ENCODE measurements at regions not wholly inside any gene's neighbourhood (a gene's known extent, or its start where the extent isn't known, plus 50 kb on each side); places are given as distances from the start of the nearest gene placed in this dataset.

DNA sequence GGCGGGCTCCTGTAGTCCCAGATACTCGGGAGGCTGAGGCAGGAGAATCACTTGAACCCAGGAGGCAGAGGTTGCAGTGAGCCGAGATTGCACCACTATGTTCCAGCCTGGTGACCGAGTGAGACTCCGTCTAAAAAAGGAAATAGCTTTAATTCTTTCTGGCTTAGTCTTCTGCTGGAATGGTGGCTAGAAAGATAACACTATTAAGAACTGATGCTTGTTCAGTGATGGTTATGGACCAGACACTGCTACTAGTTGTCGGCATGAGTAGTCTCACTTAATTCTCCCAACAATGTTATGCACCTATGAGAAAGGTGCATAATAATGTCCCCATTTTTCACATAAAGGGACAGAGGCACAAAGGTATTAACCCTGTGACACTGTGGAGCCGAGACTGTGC is 188.7 kb downstream of the HS3ST3A1 start:
- CTCF ChIA-PET, result no interaction called here
- H3K4me3 ChIP-seq (ENCODE audit: low read depth, low read length, poor library complexity, severe bottlenecking), result no peak overlapping the region
- BruUV-seq (replicated peaks), result no TSS peak
- H3K27me3 ChIP-seq (replicated peaks; ENCODE audit: insufficient read depth, low read depth, low read length, poor library complexity), result no peaks in the 10 kb centered on the region
- no peak overlapping the region for H3K27ac ChIP-seq (ENCODE audit: low read depth, low read length, poor library complexity, severe bottlenecking)
- intact Hi-C loops (cut with micrococcal nuclease; ENCODE audit: unreplicated experiment), result no loop called here
- H3K4me1 ChIP-seq (ENCODE audit: insufficient read depth, low read length, poor library complexity, severe bottlenecking), result no peaks in the 10 kb centered on the region
- H3K9me3 ChIP-seq (ENCODE audit: low read depth, low read length, poor library complexity, severe bottlenecking), result peaks cover 16% of the 10 kb centered on the region
- POLR2A ChIA-PET (ENCODE audit: low non-redundant PET), result no interaction called here
- no peaks in the 10 kb centered on the region for H3K36me3 ChIP-seq (ENCODE audit: insufficient read depth, low read length, poor library complexity, severe bottlenecking)
- TF ChIP-seq CTCF (conservative IDR thresholded peaks at IDR 0.05; ENCODE audit: low read depth, low read length) (no peak), EZH2 (IDR thresholded peaks at IDR 0.05; ENCODE audit: borderline replicate concordance, low read depth, low read length, poor library complexity, severe bottlenecking) (no peak)
- no peak for DNase-seq (ENCODE audit: low spot score)

- no TSS peak for BruUV-seq (replicated peaks)
- Histone ChIP-seq H3K9me3 (ENCODE audit: low read depth, low read length, poor library complexity, severe bottlenecking) (peaks cover 23% of the 10 kb centered on the region), H3K4me1 (ENCODE audit: insufficient read depth, low read length, poor library complexity, severe bottlenecking) (no peaks in the 10 kb centered on the region), H3K4me3 (ENCODE audit: low read depth, low read length, poor library complexity, severe bottlenecking) (no peak overlapping the region), H3K27ac (ENCODE audit: low read depth, low read length, poor library complexity, severe bottlenecking) (no peak overlapping the region), H3K27me3 (replicated peaks; ENCODE audit: insufficient read depth, low read depth, low read length, poor library complexity) (no peaks in the 10 kb centered on the region), H3K36me3 (ENCODE audit: insufficient read depth, low read length, poor library complexity, severe bottlenecking) (no peaks in the 10 kb centered on the region)
- intact Hi-C loops (cut with micrococcal nuclease; ENCODE audit: unreplicated experiment), result no loop called here
- no peak for DNase-seq (ENCODE audit: low spot score)
- CTCF ChIA-PET, result no interaction called here
- no peak for TF ChIP-seq CTCF (conservative IDR thresholded peaks at IDR 0.05; ENCODE audit: low read depth, low read length)
- POLR2A ChIA-PET (ENCODE audit: low non-redundant PET), result no interaction called here
Measured at GRCh38 chr17:13410874-13411273, 190.9 kb downstream of the HS3ST3A1 start.

DNA sequence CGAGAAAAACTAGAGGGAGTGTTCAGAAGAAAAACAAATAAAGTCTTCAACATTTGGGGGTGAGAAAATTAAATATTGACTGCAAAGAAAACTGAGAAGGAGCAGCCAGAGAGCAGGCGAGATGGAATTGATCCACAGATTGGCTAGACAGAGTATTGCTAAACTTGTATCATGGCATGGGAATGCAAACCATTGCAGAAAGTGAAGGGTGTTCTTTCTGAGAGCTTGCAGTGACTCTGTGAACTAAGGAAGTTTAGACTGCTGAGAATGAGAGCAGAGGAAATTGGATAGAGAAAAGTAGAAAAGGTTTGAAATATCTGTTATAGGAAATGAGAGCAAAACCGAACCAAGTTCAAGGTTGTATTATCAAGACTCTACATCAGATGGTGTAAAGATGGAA is 191.5 kb downstream of the HS3ST3A1 start:
- TF ChIP-seq CTCF (conservative IDR thresholded peaks at IDR 0.05; ENCODE audit: low read depth, low read length) (no peak), EZH2 (IDR thresholded peaks at IDR 0.05; ENCODE audit: borderline replicate concordance, low read depth, low read length, poor library complexity, severe bottlenecking) (no peak)
- Histone ChIP-seq H3K9me3 (ENCODE audit: low read depth, low read length, poor library complexity, severe bottlenecking) (peaks cover 27% of the 10 kb centered on the region), H3K27me3 (replicated peaks; ENCODE audit: insufficient read depth, low read depth, low read length, poor library complexity) (no peaks in the 10 kb centered on the region), H3K4me1 (ENCODE audit: insufficient read depth, low read length, poor library complexity, severe bottlenecking) (no peaks in the 10 kb centered on the region), H3K27ac (ENCODE audit: low read depth, low read length, poor library complexity, severe bottlenecking) (no peak overlapping the region), H3K36me3 (ENCODE audit: insufficient read depth, low read length, poor library complexity, severe bottlenecking) (no peaks in the 10 kb centered on the region), H3K4me3 (ENCODE audit: low read depth, low read length, poor library complexity, severe bottlenecking) (no peak overlapping the region)
- ChIA-PET CTCF (no interaction called here), POLR2A (ENCODE audit: low non-redundant PET) (no interaction called here)
- intact Hi-C loops (cut with micrococcal nuclease; ENCODE audit: unreplicated experiment), result no loop called here
- DNase-seq (ENCODE audit: low spot score), result no peak
- no TSS peak for BruUV-seq (replicated peaks)

Measured in A673 (cell line).